GM12872 (cell line): ENCODE measurements at regions not wholly inside any gene's neighbourhood (a gene's known extent, or its start where the extent isn't known, plus 50 kb on each side); places are given as distances from the start of the nearest gene placed in this dataset.

ENCODE experiments used
- TF ChIP-seq, protein P1 (sequence below): IDR thresholded peaks from 3 replicates; pipeline ENCODE4 v1.5.1; 2011; ENCODE audit warnings: low read depth, mild to moderate bottlenecking, low read length, moderate library complexity; ENCODE audit not compliant: insufficient read depth

GRCh38 chr1:87644033-87644578 lies 315.4 kb downstream of the LMO4 start:
- TF ChIP-seq, protein P1, sequence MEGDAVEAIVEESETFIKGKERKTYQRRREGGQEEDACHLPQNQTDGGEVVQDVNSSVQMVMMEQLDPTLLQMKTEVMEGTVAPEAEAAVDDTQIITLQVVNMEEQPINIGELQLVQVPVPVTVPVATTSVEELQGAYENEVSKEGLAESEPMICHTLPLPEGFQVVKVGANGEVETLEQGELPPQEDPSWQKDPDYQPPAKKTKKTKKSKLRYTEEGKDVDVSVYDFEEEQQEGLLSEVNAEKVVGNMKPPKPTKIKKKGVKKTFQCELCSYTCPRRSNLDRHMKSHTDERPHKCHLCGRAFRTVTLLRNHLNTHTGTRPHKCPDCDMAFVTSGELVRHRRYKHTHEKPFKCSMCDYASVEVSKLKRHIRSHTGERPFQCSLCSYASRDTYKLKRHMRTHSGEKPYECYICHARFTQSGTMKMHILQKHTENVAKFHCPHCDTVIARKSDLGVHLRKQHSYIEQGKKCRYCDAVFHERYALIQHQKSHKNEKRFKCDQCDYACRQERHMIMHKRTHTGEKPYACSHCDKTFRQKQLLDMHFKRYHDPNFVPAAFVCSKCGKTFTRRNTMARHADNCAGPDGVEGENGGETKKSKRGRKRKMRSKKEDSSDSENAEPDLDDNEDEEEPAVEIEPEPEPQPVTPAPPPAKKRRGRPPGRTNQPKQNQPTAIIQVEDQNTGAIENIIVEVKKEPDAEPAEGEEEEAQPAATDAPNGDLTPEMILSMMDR = no peak

DNA sequence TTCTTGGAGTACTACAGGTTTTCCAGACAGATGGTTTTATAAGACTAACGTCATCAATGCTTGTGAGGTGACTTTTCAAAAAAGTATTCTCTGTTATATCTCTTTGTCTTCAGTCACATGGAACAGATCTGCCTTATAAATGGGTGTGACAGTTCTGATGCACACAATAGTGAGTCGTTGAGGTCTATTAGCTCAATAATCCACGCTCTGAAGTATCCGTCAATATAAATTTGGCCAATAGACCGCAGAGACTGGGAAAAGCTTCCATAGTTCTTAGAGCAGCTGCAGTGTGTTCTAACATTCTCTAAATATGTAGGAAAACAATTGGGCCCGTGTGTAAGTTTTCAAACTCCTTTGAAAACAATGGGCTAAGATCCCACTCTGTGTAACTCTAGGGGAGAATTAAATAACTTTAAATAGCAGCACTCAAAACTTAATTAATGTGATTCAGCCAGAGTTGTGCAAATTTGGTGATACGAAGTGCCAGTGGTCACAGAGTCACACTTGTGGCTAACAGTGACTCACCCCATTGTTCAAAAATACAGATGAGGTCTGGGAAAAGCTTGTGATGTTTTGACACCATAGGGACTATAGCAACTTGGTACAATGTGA lies 316.0 kb downstream of the LMO4 start:
- TF ChIP-seq, protein P1 = no peak

DNA sequence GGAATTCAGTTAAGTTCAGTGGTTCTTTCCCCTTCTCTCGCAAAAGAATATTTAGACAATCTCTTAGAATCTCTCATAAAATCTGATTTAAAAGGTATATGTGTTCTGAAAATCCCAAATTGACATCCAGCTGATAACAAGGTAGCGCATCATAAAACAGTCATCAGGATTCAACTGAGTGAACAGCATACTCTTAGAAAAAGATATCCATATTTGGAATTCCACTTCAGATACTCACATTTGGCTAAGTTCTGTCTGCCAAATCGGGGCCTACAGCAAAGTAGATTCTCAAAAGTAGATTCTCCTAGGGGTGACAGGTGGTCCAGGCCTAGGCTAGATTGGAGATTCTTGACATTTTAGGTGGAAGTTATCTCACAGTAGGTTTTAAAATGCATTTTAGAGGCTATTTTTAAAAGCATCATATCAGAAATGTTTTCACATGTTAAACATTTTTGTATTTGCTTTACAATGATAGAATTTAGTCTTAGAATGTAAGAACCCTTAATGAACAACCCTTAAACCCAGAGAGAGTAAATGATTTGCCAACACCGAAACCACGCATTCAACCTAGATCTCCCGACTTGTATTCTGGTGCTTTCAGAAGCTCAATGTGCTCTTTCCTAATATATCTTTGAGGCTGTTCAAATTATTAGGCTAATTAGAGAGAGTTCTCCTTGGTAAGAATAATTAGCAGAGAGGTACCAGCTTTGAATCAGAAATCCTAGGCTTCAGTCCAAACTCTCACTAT lies 318.9 kb downstream of the LMO4 start:
- TF ChIP-seq, protein P1 = no peak

DNA sequence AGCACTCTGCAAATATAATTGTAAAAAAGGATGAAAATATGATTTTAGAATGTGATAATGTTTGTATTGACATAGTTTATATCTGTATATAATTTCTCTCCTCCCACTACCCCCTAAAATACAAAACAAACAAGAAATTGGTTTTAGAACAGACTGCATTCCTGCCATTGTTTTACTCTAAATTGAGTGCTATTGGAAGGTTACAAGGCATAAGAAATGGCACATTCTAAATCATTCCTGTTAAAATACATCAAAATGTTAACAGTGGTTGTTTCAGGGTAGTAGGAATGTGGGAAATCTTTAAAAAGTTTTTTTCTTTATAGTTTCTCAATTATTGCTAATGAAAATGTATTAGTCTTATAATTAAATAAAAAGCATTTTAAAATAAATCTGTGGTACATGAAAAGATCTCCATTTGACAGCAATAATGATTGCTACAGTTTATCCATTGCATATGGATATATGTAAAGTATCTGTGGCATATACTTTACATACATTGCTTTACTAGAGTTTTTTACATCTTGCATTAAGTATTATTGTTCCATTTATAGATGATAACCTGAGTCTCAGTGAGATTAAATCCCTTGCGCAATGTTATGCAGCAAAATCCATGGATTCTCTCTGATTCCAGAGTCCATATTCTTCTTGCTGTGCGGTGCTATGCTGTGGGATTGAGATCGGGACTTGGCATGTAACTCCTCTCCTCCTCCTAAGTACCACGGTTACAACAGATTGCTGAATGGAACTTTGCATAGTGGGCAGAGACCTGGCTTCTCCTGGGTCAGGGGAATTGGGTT lies 319.8 kb downstream of the LMO4 start:
- TF ChIP-seq, protein P1 = no peak

GRCh38 chr1:87650306-87650705 lies 321.6 kb downstream of the LMO4 start:
- TF ChIP-seq, protein P1 = no peak

- TF ChIP-seq, protein P1 = no peak
Measured at GRCh38 chr1:87652176-87652575, 323.5 kb downstream of the LMO4 start.

DNA sequence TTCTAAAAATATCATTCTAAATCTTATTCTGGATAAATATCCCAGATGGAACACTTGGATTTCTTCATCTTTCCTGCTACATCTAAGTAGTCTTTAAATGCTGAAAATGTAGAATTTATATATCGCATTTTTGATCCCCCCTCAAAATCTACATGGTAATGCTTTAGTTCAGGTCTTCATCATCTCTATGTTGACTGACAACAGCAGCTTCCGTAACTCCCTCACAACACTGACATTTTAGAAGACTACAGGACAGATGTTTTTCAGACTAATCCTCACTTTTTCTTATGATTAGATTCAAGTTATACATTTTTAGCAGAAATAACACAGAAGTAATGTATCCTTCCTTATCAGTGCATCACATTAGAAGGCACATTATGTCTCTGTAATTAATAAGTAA lies 336.5 kb downstream of the LMO4 start:
- TF ChIP-seq, protein P1 = no peak
